SU-DHL-6 (cell line): ENCODE measurements at regions not wholly inside any gene's neighbourhood (a gene's known extent, or its start where the extent isn't known, plus 50 kb on each side); places are given as distances from the start of the nearest gene placed in this dataset.

Experiments used
- H2AFZ ChIP-seq: fragments of 200-600 bp; sonication (generic); 2 replicates; pipeline ENCODE4 v1.6.1; 2014; ENCODE audit warnings: low read depth, mild to moderate bottlenecking, moderate library complexity, mixed read lengths, antibody characterized with exemption, low read length; ENCODE audit not compliant: severe bottlenecking
- H3F3A ChIP-seq: fragments of 200-600 bp; shearing (Covaris generic); 2 replicates; pipeline ENCODE4 v1.6.0; 2016; ENCODE audit warnings: antibody characterized with exemption, mild to moderate bottlenecking; ENCODE audit not compliant: insufficient read depth
- H3K27ac ChIP-seq: fragments of 200-600 bp; sonication (generic); 2 replicates; pipeline ENCODE4 v1.5.1; 2016; ENCODE audit warnings: low read depth, mild to moderate bottlenecking, low read length, moderate library complexity, mixed read lengths
- H3K27me3 ChIP-seq: fragments of 200-600 bp; sonication (generic), shearing (Covaris generic); 2 replicates; pipeline ENCODE4 v1.6.0; 2014; ENCODE audit warnings: mild to moderate bottlenecking, low read length
- H3K36me3 ChIP-seq: fragments of 200-600 bp; sonication (generic); 2 replicates; pipeline ENCODE4 v1.6.1; 2014; ENCODE audit warnings: mild to moderate bottlenecking, low read length, mixed read lengths
- H3K4me2 ChIP-seq: fragments of 300-600, 200-600 bp; shearing (Covaris generic), sonication (generic); 2 replicates; pipeline ENCODE4 v1.6.0; 2014; ENCODE audit warnings: low read length, low read depth, mild to moderate bottlenecking; ENCODE audit not compliant: poor library complexity, severe bottlenecking
- H3K4me3 ChIP-seq: fragments of 200-600 bp; sonication (generic); 2 replicates; pipeline ENCODE4 v1.5.1; 2014; ENCODE audit warnings: antibody characterized with exemption, low read length, mild to moderate bottlenecking, mixed read lengths; ENCODE audit not compliant: insufficient read depth, poor library complexity, severe bottlenecking
- H3K79me2 ChIP-seq: fragments of 200-600 bp; sonication (generic); 2 replicates; pipeline ENCODE4 v1.6.1; 2014; ENCODE audit warnings: mild to moderate bottlenecking, low read length, moderate library complexity; ENCODE audit not compliant: insufficient read depth
- H3K9ac ChIP-seq: fragments of 200-600 bp; sonication (generic); 2 replicates; pipeline ENCODE4 v1.7.0; 2014; ENCODE audit warnings: mild to moderate bottlenecking, low read length
- H3K9me2 ChIP-seq: fragments of 200-600 bp; sonication (generic); replicated peaks from 2 replicates; pipeline ENCODE4 v1.6.1; 2014; ENCODE audit warnings: low read length; ENCODE audit not compliant: insufficient read depth
- H3K9me3 ChIP-seq: fragments of 200-600 bp; sonication (generic); 2 replicates; pipeline ENCODE4 v1.6.1; 2014; ENCODE audit warnings: low read length, mixed read lengths; ENCODE audit not compliant: insufficient read depth
- H4K20me1 ChIP-seq: fragments of 200-600 bp; sonication (generic); 2 replicates; pipeline ENCODE4 v1.6.1; 2014; ENCODE audit warnings: low read depth, mild to moderate bottlenecking, antibody characterized with exemption, low read length, moderate library complexity, mixed read lengths
- EZH2phosphoT487 ChIP-seq: fragments of 200-600 bp; sonication (generic), shearing (Covaris generic); conservative IDR thresholded peaks from 2 replicates; pipeline ENCODE4 v1.6.1; 2018; ENCODE audit warnings: mild to moderate bottlenecking, antibody characterized with exemption, low read length, moderate library complexity, mixed read lengths
- TF ChIP-seq, protein P1 (sequence below): fragments of 200-600 bp; sonication (generic); IDR thresholded peaks from one replicate; pipeline ENCODE4 v1.5.1; 2017; ENCODE audit warnings: antibody characterized with exemption, mild to moderate bottlenecking, low read length, moderate library complexity; ENCODE audit not compliant: insufficient read depth, poor library complexity, severe bottlenecking

DNA sequence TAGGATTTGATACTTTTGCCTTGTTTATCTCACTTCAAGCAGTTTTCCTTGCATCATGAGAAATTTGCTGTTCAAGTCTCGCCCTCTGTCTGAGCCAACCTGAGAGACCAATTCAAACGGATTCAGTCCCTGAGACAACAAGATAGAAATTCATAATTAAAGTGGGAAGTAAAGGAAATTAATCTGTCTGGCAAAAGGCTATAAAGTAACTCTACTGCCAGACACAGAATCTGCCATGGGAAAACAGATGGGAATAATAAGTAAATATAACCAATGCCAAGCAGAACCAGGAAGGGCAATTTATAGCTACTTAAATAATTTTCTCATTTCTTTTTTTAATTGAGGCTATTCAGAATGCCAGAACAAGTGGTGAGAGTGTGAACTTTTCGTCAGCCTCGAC is 239.6 kb downstream of the TFAP2C start:
- no peak overlapping the region for H3K4me3 ChIP-seq
- H3F3A ChIP-seq = no peaks in the 10 kb centered on the region
- no peaks in the 10 kb centered on the region for H3K27me3 ChIP-seq
- TF ChIP-seq, protein P1, sequence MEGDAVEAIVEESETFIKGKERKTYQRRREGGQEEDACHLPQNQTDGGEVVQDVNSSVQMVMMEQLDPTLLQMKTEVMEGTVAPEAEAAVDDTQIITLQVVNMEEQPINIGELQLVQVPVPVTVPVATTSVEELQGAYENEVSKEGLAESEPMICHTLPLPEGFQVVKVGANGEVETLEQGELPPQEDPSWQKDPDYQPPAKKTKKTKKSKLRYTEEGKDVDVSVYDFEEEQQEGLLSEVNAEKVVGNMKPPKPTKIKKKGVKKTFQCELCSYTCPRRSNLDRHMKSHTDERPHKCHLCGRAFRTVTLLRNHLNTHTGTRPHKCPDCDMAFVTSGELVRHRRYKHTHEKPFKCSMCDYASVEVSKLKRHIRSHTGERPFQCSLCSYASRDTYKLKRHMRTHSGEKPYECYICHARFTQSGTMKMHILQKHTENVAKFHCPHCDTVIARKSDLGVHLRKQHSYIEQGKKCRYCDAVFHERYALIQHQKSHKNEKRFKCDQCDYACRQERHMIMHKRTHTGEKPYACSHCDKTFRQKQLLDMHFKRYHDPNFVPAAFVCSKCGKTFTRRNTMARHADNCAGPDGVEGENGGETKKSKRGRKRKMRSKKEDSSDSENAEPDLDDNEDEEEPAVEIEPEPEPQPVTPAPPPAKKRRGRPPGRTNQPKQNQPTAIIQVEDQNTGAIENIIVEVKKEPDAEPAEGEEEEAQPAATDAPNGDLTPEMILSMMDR = no peak
- TF ChIP-seq EZH2phosphoT487 = no peak
- H3K27ac ChIP-seq = no peak overlapping the region
- no peaks in the 10 kb centered on the region for H3K9me3 ChIP-seq
- no peaks in the 10 kb centered on the region for H4K20me1 ChIP-seq
- no peak overlapping the region for H2AFZ ChIP-seq
- H3K9me2 ChIP-seq = no peaks in the 10 kb centered on the region
- no peak overlapping the region for H3K4me2 ChIP-seq
- no peak overlapping the region for H3K9ac ChIP-seq
- H3K36me3 ChIP-seq = no peaks in the 10 kb centered on the region
- no peaks in the 10 kb centered on the region for H3K79me2 ChIP-seq

DNA sequence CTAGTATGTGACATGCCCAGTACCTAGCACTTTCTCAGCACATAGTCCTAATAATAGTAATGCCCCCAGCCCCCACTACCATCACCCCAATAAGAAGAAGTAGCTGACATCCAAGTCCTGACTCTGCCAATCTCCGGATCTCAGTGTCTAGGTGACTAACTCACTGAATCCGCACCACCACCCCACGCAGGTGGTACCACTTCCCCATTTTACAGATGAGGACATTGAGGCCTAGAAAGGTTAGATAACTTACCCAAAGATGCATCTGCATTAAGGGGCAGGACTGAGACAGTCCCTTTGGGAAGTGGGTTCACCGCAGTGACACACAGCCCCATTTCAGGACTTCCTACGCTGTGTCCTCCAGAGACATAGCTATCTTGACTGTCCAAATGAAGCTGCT is 241.2 kb downstream of the TFAP2C start:
- Histone ChIP-seq H3K4me2 (no peak overlapping the region), H2AFZ (no peak overlapping the region), H4K20me1 (no peaks in the 10 kb centered on the region), H3K9me2 (no peaks in the 10 kb centered on the region), H3K79me2 (no peaks in the 10 kb centered on the region), H3K9me3 (no peaks in the 10 kb centered on the region), H3K9ac (no peak overlapping the region), H3K36me3 (no peaks in the 10 kb centered on the region), H3K4me3 (no peak overlapping the region), H3K27me3 (no peaks in the 10 kb centered on the region), H3K27ac (no peak overlapping the region), H3F3A (no peaks in the 10 kb centered on the region)
- no peak for TF ChIP-seq EZH2phosphoT487
- TF ChIP-seq, protein P1 = no peak

DNA sequence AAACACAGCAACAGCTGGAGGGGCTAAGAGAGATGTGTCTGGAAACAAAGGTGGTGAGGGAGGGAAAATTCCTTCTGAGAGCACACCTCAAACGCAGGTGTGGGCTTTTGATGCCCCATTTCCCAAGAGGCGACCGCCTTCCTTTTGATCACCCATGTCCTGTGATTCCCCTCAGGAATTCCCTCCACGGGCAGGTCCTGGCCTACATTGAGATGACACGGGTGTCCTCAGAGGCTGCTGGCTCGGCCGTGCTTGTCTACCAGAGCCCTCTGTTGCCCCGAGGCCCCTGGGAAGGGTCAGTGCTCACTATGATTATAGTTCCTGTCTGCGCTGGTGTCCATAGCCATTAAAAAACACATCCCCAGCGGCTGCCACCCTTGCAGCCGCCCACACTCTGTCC is 242.6 kb downstream of the TFAP2C start:
- no peaks in the 10 kb centered on the region for H3F3A ChIP-seq
- no peaks in the 10 kb centered on the region for H3K9me2 ChIP-seq
- no peaks in the 10 kb centered on the region for H3K36me3 ChIP-seq
- TF ChIP-seq, protein P1 = no peak
- TF ChIP-seq EZH2phosphoT487 = no peak
- H4K20me1 ChIP-seq = no peaks in the 10 kb centered on the region
- H3K9ac ChIP-seq = no peak overlapping the region
- no peak overlapping the region for H3K4me3 ChIP-seq
- H2AFZ ChIP-seq = no peak overlapping the region
- no peak overlapping the region for H3K4me2 ChIP-seq
- H3K79me2 ChIP-seq = no peaks in the 10 kb centered on the region
- no peaks in the 10 kb centered on the region for H3K27me3 ChIP-seq
- no peaks in the 10 kb centered on the region for H3K9me3 ChIP-seq
- no peak overlapping the region for H3K27ac ChIP-seq
